HepG2 (cell line): ENCODE measurements at regions not wholly inside any gene's neighbourhood (a gene's known extent, or its start where the extent isn't known, plus 50 kb on each side); places are given as distances from the start of the nearest gene placed in this dataset.

Source experiments
- ATAC-seq: fragments of 200-7000 bp; cut with Tn5 transposase; 3 replicates; pipeline ENCODE4 v1.9.1; 2020; ENCODE audit warnings: mild to moderate bottlenecking, moderate library complexity
- BruUV-seq: library from RNA; stranded (reverse); fragments of 400-500 nt; replicated peaks from 2 replicates; lab custom pipeline; 2021; lab: Mats Ljungman, UMichigan
- CTCF ChIA-PET: fragments of 300-600 bp; formaldehyde crosslinking; extraction: SDS; loops from one replicate; lab custom pipeline; 2021; ENCODE audit warnings: low total read pairs, inconsistent platforms, low intra/inter-chr PET ratio; lab: Yijun Ruan, JAX
- POLR2A ChIA-PET: fragments of 350-600 bp; sonication (Branson Sonifier 250); formaldehyde crosslinking; loops from one replicate; lab custom pipeline; 2020; ENCODE audit warnings: antibody characterized with exemption, inconsistent platforms; lab: Yijun Ruan, JAX
- DNase-seq: peaks from one replicate; pipeline ENCODE4 v3.0.0-alpha.2; 2015; ENCODE audit warnings: low spot score
- FAIRE-seq: peaks from 3 replicates; lab custom pipeline; 2011; peaks lifted over from hg19 to GRCh38; lab: Jason Lieb, UNC
- H2AFZ ChIP-seq: one replicate; pipeline ENCODE4 v1.6.1; 2011; ENCODE audit warnings: low read length, inconsistent platforms
- H3K27ac ChIP-seq: fragments of 300-600 bp; 3 replicates; pipeline ENCODE4 v1.8.0; 2011; ENCODE audit warnings: mixed run types, mild to moderate bottlenecking, mixed read lengths, low read length, inconsistent platforms; ENCODE audit not compliant: insufficient read depth; ENCODE audit errors: extremely low read length
- H3K27me3 ChIP-seq, 2 experiments: fragments of 200-600 bp in 1 of 2; 2 replicates in 1 of 2; 3 replicates in 1 of 2; pipeline versions ENCODE4 v1.6.0 to v1.8.0; 2011; ENCODE audit warnings: low read length in 2 of 2, mild to moderate bottlenecking in 2 of 2, moderate library complexity in 2 of 2, inconsistent platforms in 1 of 2; ENCODE audit not compliant: insufficient read depth in 2 of 2, control insufficient read depth in 1 of 2
- H3K36me3 ChIP-seq, 2 experiments: fragments of 200-600 bp in 1 of 2; replicated peaks in 1 of 2; 2 replicates in 1 of 2; 3 replicates in 1 of 2; pipeline versions ENCODE4 v1.5.1 to v1.8.0; 2011; ENCODE audit warnings: low read length in 2 of 2, inconsistent platforms in 1 of 2; ENCODE audit not compliant: insufficient read depth in 2 of 2, control insufficient read depth in 1 of 2
- H3K4me1 ChIP-seq: 2 replicates; pipeline ENCODE4 v1.5.1; 2012; ENCODE audit warnings: low read length, inconsistent platforms; ENCODE audit not compliant: insufficient read depth
- H3K4me2 ChIP-seq: 2 replicates; pipeline ENCODE4 v1.6.0; 2011; ENCODE audit warnings: low read depth, low read length, inconsistent platforms
- H3K4me3 ChIP-seq, 3 experiments: fragments of 200-600 bp in 1 of 3; sonication (generic), shearing (Covaris generic) in 1 of 3; replicated peaks in 1 of 3; 2 replicates each; pipeline ENCODE4 v1.5.1; 2011 to 2016; ENCODE audit warnings: low read length in 3 of 3, inconsistent platforms in 2 of 3, low read depth in 2 of 3, mild to moderate bottlenecking in 2 of 3, control low read depth in 1 of 3, mixed read lengths in 1 of 3; ENCODE audit not compliant: insufficient read depth in 1 of 3
- H3K79me2 ChIP-seq: one replicate; pipeline ENCODE4 v1.6.1; 2011; ENCODE audit warnings: low read length, inconsistent platforms; ENCODE audit not compliant: insufficient read depth
- H3K9ac ChIP-seq: 2 replicates; pipeline ENCODE4 v1.6.0; 2011; ENCODE audit warnings: mild to moderate bottlenecking, low read depth, low read length, inconsistent platforms; ENCODE audit not compliant: insufficient read depth
- H3K9me3 ChIP-seq: 2 replicates; pipeline ENCODE4 v1.5.1; 2012; ENCODE audit warnings: mild to moderate bottlenecking, low read length
- H4K20me1 ChIP-seq: 2 replicates; pipeline ENCODE4 v1.6.0; 2011; ENCODE audit warnings: inconsistent platforms, mild to moderate bottlenecking, low read length, moderate library complexity; ENCODE audit not compliant: insufficient read depth
- ADNP ChIP-seq: sonication (generic); formaldehyde crosslinking; IDR thresholded peaks from 2 replicates; pipeline ENCODE4 v1.4.0; 2020; ENCODE audit warnings: missing genetic modification reagents
- PHB2 ChIP-seq: fragments of 450-650 bp; IDR thresholded peaks from 2 replicates; pipeline ENCODE4 v1.6.1; 2018; ENCODE audit not compliant: partially characterized antibody
- SYNCRIP ChIP-seq: fragments of 200-400 bp; formaldehyde crosslinking; IDR thresholded peaks from 2 replicates; pipeline ENCODE4 v1.6.1; 2018; ENCODE audit warnings: mild to moderate bottlenecking, low read depth, low read length; ENCODE audit not compliant: insufficient read depth
- TBX2 ChIP-seq: sonication (generic); formaldehyde crosslinking; IDR thresholded peaks from 2 replicates; pipeline ENCODE4 v1.5.0; 2020; ENCODE audit warnings: missing genetic modification reagents, mild to moderate bottlenecking, borderline replicate concordance
- XRCC5 ChIP-seq: fragments of 200-400 bp; formaldehyde crosslinking; optimal IDR thresholded peaks from 2 replicates; pipeline ENCODE3; 2017; ENCODE audit warnings: mild to moderate bottlenecking, low read length
- ZNF766 ChIP-seq: sonication (generic); formaldehyde crosslinking; IDR thresholded peaks from 2 replicates; pipeline ENCODE4 v1.5.0; 2020; ENCODE audit warnings: missing genetic modification reagents, borderline replicate concordance
- ZSCAN21 ChIP-seq: sonication (generic); formaldehyde crosslinking; IDR thresholded peaks from 2 replicates; pipeline ENCODE4 v1.8.0; 2022; ENCODE audit warnings: mild to moderate bottlenecking, missing genetic modification reagents, moderate library complexity, borderline replicate concordance
- WGBS: methylation state at CpG from one replicate; pipeline ENCODE4 v1.1.6; 2017; ENCODE audit warnings: low lambda C conversion rate; 5-methylcytosine and 5-hydroxymethylcytosine counted together
- in situ Hi-C: cut with HindIII; loops from 2 replicates; pipeline ENCODE4 v1.10.0; 2017; ENCODE audit warnings: low pct_unique_long_range_greater_than_20kb; ENCODE audit not compliant: extremely low pct_ligation_motif_present
- intact Hi-C: fragments of 100-400 bp; cut with micrococcal nuclease; formaldehyde crosslinking; loops from one replicate; pipeline ENCODE4 v1.10.0; 2022; ENCODE audit not compliant: unreplicated experiment
- TF ChIP-seq, protein P1 (sequence below): sonication (generic); formaldehyde crosslinking; IDR thresholded peaks from 2 replicates; pipeline ENCODE4 v1.5.0; 2020; ENCODE audit warnings: mild to moderate bottlenecking, missing genetic modification reagents, borderline replicate concordance
- TF ChIP-seq, protein P2 (sequence below): sonication (generic); formaldehyde crosslinking; IDR thresholded peaks from one replicate; pipeline ENCODE4 v1.5.1; 2020; ENCODE audit warnings: mild to moderate bottlenecking, missing genetic modification reagents; ENCODE audit errors: not compliant biosample characterization
- TF ChIP-seq, protein P3 (sequence below): sonication (generic); formaldehyde crosslinking; IDR thresholded peaks from 2 replicates; pipeline ENCODE4 v1.4.0; 2020; ENCODE audit warnings: mild to moderate bottlenecking, missing genetic modification reagents

DNA sequence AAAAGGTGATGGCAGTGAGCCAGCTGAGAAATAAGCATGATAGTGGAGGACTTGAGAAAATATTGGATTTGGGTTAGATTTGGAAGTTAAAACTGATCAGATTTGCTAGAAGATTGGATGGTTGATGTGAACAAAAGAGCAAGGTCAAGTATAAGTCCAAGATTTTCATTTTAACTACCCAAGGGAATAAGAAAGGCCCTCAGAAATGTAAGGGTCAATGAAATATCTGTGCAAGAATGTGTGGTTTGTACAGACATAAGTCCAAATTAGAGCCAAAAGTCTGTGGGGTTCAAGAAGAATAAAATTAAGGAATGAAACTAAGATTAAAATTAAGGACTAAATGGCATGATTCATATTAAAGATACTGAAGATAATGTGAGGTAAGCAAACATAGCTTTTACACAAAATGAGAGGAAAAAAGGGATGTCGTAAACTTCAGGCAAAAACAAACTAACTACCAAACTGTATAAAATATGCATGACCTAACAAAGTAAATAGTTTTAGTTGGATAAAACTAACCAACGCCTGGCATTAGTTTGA is 78.4 kb upstream of the CACNA2D1 start (continued):
- TF ChIP-seq, protein P1, sequence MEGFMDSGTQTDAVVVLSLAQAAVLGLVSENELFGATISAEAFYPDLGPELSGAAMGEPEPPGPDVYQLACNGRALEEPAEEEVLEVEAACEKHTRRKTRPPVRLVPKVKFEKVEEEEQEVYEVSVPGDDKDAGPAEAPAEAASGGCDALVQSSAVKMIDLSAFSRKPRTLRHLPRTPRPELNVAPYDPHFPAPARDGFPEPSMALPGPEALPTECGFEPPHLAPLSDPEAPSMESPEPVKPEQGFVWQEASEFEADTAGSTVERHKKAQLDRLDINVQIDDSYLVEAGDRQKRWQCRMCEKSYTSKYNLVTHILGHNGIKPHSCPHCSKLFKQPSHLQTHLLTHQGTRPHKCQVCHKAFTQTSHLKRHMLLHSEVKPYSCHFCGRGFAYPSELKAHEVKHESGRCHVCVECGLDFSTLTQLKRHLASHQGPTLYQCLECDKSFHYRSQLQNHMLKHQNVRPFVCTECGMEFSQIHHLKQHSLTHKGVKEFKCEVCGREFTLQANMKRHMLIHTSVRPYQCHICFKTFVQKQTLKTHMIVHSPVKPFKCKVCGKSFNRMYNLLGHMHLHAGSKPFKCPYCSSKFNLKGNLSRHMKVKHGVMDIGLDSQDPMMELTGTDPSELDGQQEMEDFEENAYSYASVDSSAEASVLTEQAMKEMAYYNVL (CRISPR knock-in tag): no peak
- TF ChIP-seq ZNF766 (CRISPR knock-in tag): no peak

GRCh38 chr7:82517050-82517449 is 73.5 kb upstream of the CACNA2D1 start:
- intact Hi-C loops (no loop called here), in situ Hi-C loops (no loop called here)
- no TSS peak for BruUV-seq
- H3K79me2 ChIP-seq: no peaks in the 10 kb centered on the region
- H3K9me3 ChIP-seq: no peaks in the 10 kb centered on the region
- POLR2A ChIA-PET: no interaction called here
- H2AFZ ChIP-seq: no peak overlapping the region
- H4K20me1 ChIP-seq: no peaks in the 10 kb centered on the region
- CTCF ChIA-PET: no interaction called here
- no peak overlapping the region for H3K4me3 ChIP-seq
- no peaks in the 10 kb centered on the region for H3K4me1 ChIP-seq
- no peak overlapping the region for H3K9ac ChIP-seq
- no peaks in the 10 kb centered on the region for H3K27me3 ChIP-seq
- no peak overlapping the region for H3K27ac ChIP-seq
- no peak for ATAC-seq
- WGBS: 2% methylated on average over 2 of the region's 2 CpGs
- H3K36me3 ChIP-seq: no peaks in the 10 kb centered on the region
- no peak overlapping the region for H3K4me2 ChIP-seq
- no peak for DNase-seq
- no peak for FAIRE-seq
- no peak for TF ChIP-seq PHB2
- no peak for TF ChIP-seq SYNCRIP
- TF ChIP-seq XRCC5: no peak
- no peak for TF ChIP-seq TBX2 (CRISPR knock-in tag)
- no peak for TF ChIP-seq ZSCAN21 (CRISPR knock-in tag)
- TF ChIP-seq, protein P2, sequence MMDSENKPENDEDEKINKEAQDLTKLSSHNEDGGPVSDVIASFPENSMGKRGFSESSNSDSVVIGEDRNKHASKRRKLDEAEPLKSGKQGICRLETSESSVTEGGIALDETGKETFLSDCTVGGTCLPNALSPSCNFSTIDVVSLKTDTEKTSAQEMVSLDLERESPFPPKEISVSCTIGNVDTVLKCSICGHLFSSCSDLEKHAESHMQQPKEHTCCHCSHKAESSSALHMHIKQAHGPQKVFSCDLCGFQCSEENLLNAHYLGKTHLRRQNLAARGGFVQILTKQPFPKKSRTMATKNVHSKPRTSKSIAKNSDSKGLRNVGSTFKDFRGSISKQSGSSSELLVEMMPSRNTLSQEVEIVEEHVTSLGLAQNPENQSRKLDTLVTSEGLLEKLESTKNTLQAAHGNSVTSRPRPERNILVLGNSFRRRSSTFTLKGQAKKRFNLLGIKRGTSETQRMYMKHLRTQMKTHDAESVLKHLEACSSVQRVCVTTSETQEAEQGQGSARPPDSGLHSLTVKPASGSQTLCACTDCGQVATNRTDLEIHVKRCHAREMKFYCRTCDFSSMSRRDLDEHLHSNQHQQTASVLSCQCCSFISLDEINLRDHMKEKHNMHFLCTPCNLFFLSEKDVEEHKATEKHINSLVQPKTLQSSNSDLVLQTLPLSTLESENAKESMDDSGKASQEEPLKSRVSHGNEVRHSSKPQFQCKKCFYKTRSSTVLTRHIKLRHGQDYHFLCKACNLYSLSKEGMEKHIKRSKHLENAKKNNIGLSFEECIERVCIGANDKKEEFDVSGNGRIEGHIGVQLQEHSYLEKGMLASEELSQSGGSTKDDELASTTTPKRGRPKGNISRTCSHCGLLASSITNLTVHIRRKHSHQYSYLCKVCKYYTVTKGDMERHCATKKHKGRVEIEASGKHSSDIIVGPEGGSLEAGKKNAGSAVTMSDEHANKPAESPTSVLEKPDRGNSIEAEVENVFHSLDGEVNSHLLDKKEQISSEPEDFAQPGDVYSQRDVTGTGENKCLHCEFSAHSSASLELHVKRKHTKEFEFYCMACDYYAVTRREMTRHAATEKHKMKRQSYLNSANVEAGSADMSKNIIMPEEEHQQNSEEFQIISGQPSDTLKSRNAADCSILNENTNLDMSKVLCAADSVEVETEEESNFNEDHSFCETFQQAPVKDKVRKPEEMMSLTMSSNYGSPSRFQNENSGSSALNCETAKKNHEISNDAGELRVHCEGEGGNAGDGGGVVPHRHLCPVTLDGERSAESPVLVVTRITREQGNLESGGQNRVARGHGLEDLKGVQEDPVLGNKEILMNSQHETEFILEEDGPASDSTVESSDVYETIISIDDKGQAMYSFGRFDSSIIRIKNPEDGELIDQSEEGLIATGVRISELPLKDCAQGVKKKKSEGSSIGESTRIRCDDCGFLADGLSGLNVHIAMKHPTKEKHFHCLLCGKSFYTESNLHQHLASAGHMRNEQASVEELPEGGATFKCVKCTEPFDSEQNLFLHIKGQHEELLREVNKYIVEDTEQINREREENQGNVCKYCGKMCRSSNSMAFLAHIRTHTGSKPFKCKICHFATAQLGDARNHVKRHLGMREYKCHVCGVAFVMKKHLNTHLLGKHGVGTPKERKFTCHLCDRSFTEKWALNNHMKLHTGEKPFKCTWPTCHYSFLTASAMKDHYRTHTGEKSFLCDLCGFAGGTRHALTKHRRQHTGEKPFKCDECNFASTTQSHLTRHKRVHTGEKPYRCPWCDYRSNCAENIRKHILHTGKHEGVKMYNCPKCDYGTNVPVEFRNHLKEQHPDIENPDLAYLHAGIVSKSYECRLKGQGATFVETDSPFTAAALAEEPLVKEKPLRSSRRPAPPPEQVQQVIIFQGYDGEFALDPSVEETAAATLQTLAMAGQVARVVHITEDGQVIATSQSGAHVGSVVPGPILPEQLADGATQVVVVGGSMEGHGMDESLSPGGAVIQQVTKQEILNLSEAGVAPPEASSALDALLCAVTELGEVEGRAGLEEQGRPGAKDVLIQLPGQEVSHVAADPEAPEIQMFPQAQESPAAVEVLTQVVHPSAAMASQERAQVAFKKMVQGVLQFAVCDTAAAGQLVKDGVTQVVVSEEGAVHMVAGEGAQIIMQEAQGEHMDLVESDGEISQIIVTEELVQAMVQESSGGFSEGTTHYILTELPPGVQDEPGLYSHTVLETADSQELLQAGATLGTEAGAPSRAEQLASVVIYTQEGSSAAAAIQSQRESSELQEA: no peak
- no peak for TF ChIP-seq ADNP
- TF ChIP-seq, protein P3, sequence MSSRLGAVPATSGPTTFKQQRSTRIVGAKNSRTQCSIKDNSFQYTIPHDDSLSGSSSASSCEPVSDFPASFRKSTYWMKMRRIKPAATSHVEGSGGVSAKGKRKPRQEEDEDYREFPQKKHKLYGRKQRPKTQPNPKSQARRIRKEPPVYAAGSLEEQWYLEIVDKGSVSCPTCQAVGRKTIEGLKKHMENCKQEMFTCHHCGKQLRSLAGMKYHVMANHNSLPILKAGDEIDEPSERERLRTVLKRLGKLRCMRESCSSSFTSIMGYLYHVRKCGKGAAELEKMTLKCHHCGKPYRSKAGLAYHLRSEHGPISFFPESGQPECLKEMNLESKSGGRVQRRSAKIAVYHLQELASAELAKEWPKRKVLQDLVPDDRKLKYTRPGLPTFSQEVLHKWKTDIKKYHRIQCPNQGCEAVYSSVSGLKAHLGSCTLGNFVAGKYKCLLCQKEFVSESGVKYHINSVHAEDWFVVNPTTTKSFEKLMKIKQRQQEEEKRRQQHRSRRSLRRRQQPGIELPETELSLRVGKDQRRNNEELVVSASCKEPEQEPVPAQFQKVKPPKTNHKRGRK (CRISPR knock-in tag): no peak
